Large intestine (tissue), 3 donors: ENCODE measurements at regions not wholly inside any gene's neighbourhood (a gene's known extent, or its start where the extent isn't known, plus 50 kb on each side); places are given as distances from the start of the nearest gene placed in this dataset.

ENCODE experiments used
- DNase-seq, 2 donors: peaks; one replicate each; pipeline versions ENCODE4 v3.0.0 to v3.0.0-alpha.2; 2013
- H3K27ac ChIP-seq: one replicate; pipeline ENCODE4 v1.5.1; 2013; ENCODE audit warnings: low read length
- H3K27me3 ChIP-seq: 2 replicates; pipeline ENCODE4 v1.6.1; 2013; ENCODE audit warnings: low read length; ENCODE audit not compliant: control insufficient read depth, insufficient read depth
- H3K36me3 ChIP-seq: 2 replicates; pipeline ENCODE4 v1.6.1; 2013; ENCODE audit warnings: low read length; ENCODE audit not compliant: control insufficient read depth, insufficient read depth
- H3K4me1 ChIP-seq: one replicate; pipeline ENCODE4 v1.6.1; 2013; ENCODE audit warnings: low read length; ENCODE audit not compliant: control insufficient read depth, insufficient read depth
- H3K4me3 ChIP-seq: one replicate; pipeline ENCODE4 v1.5.1; 2013; ENCODE audit warnings: low read length
- H3K9me3 ChIP-seq: one replicate; pipeline ENCODE4 v1.6.1; 2013; ENCODE audit warnings: mild to moderate bottlenecking, low read depth, low read length, moderate library complexity; ENCODE audit not compliant: control insufficient read depth
- WGBS: methylation state at CpG from one replicate; pipeline ENCODE4 v1.1.5; 2013; ENCODE audit warnings: low lambda C conversion rate; ENCODE audit not compliant: insufficient coverage; 5-methylcytosine and 5-hydroxymethylcytosine counted together

- no peak for DNase-seq
- H3K4me1 ChIP-seq: no peaks in the 10 kb centered on the region
- no peak overlapping the region for H3K27ac ChIP-seq
- no peaks in the 10 kb centered on the region for H3K27me3 ChIP-seq
- H3K9me3 ChIP-seq: no peaks in the 10 kb centered on the region
- H3K4me3 ChIP-seq: no peak overlapping the region
- H3K36me3 ChIP-seq: no peaks in the 10 kb centered on the region
These were observed 138.5 kb downstream of the RBM26 start for GRCh38 chr13:79267560-79267959.

- Histone ChIP-seq H3K4me3 (no peak overlapping the region), H3K4me1 (no peaks in the 10 kb centered on the region), H3K9me3 (no peaks in the 10 kb centered on the region), H3K36me3 (no peaks in the 10 kb centered on the region), H3K27me3 (peaks cover 4% of the 10 kb centered on the region), H3K27ac (no peak overlapping the region)
- WGBS: 93% methylated on average over 1 of the region's 3 CpGs
- no peak for DNase-seq
These were observed 147.6 kb downstream of the RBM26 start for GRCh38 chr13:79258489-79258888.

- Histone ChIP-seq H3K9me3 (no peaks in the 10 kb centered on the region), H3K4me1 (no peaks in the 10 kb centered on the region), H3K27ac (no peak overlapping the region), H3K4me3 (no peak overlapping the region), H3K27me3 (no peaks in the 10 kb centered on the region), H3K36me3 (no peaks in the 10 kb centered on the region)
- WGBS: 75% methylated on average over 1 of the region's 3 CpGs
- no peak for DNase-seq
These were observed 159.5 kb downstream of the RBM26 start for GRCh38 chr13:79246578-79246949.

GRCh38 chr13:79245937-79246577 is 160.0 kb downstream of the RBM26 start:
- Histone ChIP-seq H3K4me1 (no peaks in the 10 kb centered on the region), H3K27me3 (no peaks in the 10 kb centered on the region), H3K9me3 (no peaks in the 10 kb centered on the region), H3K4me3 (no peak overlapping the region), H3K36me3 (no peaks in the 10 kb centered on the region), H3K27ac (no peak overlapping the region)
- DNase-seq: no peak
- no CpG with 5 or more reads among the region's 8 CpGs for WGBS

GRCh38 chr13:79241697-79242096 is 164.4 kb downstream of the RBM26 start:
- Histone ChIP-seq H3K4me1 (no peaks in the 10 kb centered on the region), H3K4me3 (no peak overlapping the region), H3K9me3 (no peaks in the 10 kb centered on the region), H3K27ac (no peak overlapping the region), H3K36me3 (no peaks in the 10 kb centered on the region), H3K27me3 (no peaks in the 10 kb centered on the region)
- no CpG with 5 or more reads among the region's 4 CpGs for WGBS
- DNase-seq: no peak

GRCh38 chr13:79237981-79238380 is 168.1 kb downstream of the RBM26 start:
- no CpG with 5 or more reads among the region's 4 CpGs for WGBS
- no peak for DNase-seq
- no peaks in the 10 kb centered on the region for H3K4me1 ChIP-seq
- no peaks in the 10 kb centered on the region for H3K36me3 ChIP-seq
- no peak overlapping the region for H3K4me3 ChIP-seq
- no peak overlapping the region for H3K27ac ChIP-seq
- no peaks in the 10 kb centered on the region for H3K27me3 ChIP-seq
- H3K9me3 ChIP-seq: no peaks in the 10 kb centered on the region

GRCh38 chr13:79231887-79232286 is 174.2 kb downstream of the RBM26 start:
- Histone ChIP-seq H3K36me3 (no peaks in the 10 kb centered on the region), H3K27me3 (no peaks in the 10 kb centered on the region), H3K4me3 (no peak overlapping the region), H3K27ac (no peak overlapping the region), H3K4me1 (no peaks in the 10 kb centered on the region), H3K9me3 (no peaks in the 10 kb centered on the region)
- DNase-seq: no peak
- 50% methylated on average over 1 of the region's 2 CpGs for WGBS

- DNase-seq: no peak
- Histone ChIP-seq H3K4me1 (no peaks in the 10 kb centered on the region), H3K9me3 (no peaks in the 10 kb centered on the region), H3K4me3 (no peak overlapping the region), H3K36me3 (no peaks in the 10 kb centered on the region), H3K27me3 (peaks cover 5% of the 10 kb centered on the region), H3K27ac (no peak overlapping the region)
- WGBS: 80% methylated on average over 1 of the region's 4 CpGs
These were observed 176.3 kb downstream of the RBM26 start for GRCh38 chr13:79229761-79230160.

GRCh38 chr13:79228972-79229371 is 177.1 kb downstream of the RBM26 start:
- Histone ChIP-seq H3K4me1 (no peaks in the 10 kb centered on the region), H3K36me3 (no peaks in the 10 kb centered on the region), H3K27me3 (peaks cover 5% of the 10 kb centered on the region), H3K9me3 (no peaks in the 10 kb centered on the region), H3K27ac (no peak overlapping the region), H3K4me3 (no peak overlapping the region)
- whole genome bisulfite sequencing: no CpG with 5 or more reads among the region's 5 CpGs
- no peak for DNase-seq

- peaks cover 5% of the 10 kb centered on the region for H3K27me3 ChIP-seq
- no peak overlapping the region for H3K4me3 ChIP-seq
- H3K36me3 ChIP-seq: no peaks in the 10 kb centered on the region
- no peaks in the 10 kb centered on the region for H3K9me3 ChIP-seq
- DNase-seq: no peak
- H3K27ac ChIP-seq: no peak overlapping the region
- no peaks in the 10 kb centered on the region for H3K4me1 ChIP-seq
- WGBS: 40% methylated on average over 1 of the region's 2 CpGs
These were observed 178.6 kb downstream of the RBM26 start for GRCh38 chr13:79227418-79227817.

- WGBS: no CpG with 5 or more reads among the region's 7 CpGs
- H3K4me1 ChIP-seq: no peaks in the 10 kb centered on the region
- no peaks in the 10 kb centered on the region for H3K36me3 ChIP-seq
- no peak overlapping the region for H3K27ac ChIP-seq
- no peak for DNase-seq
- H3K4me3 ChIP-seq: no peak overlapping the region
- peaks cover 5% of the 10 kb centered on the region for H3K27me3 ChIP-seq
- no peaks in the 10 kb centered on the region for H3K9me3 ChIP-seq
These were observed 179.1 kb downstream of the RBM26 start for GRCh38 chr13:79226938-79227337.
